HG02852 (cell line): ENCODE measurements at regions not wholly inside any gene's neighbourhood (a gene's known extent, or its start where the extent isn't known, plus 50 kb on each side); places are given as distances from the start of the nearest gene placed in this dataset.

Experiments used
- ATAC-seq: cut with Tn5 transposase; IDR thresholded peaks from one replicate; pipeline ENCODE4 v1.9.1; 2021; ENCODE audit warnings: mild to moderate bottlenecking, moderate library complexity; ENCODE audit not compliant: unreplicated experiment

GRCh38 chr9:89874351-89875321, 269.8 kb downstream of the GADD45G start:
- ATAC-seq = no peak

GRCh38 chr9:89877051-89878002, 272.5 kb downstream of the GADD45G start:
- ATAC-seq = no peak

DNA sequence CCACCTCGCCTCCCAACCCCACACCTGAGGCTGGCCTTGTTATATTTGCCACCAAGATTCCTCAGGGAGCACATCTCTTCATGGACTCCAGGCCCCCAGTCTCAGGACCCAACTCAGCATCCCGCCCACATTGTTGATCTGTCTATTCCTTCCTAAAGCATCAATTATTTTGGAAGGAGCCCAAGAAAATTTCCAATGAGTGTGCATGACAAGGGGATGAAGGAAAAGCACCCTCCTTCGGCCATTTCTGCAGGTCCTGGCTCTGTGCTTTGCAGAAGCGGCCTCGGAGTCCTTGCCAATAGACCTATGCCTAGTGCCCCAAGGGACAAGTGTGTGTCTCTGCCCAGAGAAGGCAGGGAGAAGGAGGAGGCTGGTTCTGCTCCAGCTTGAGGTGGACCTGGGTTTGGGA, 273.2 kb downstream of the GADD45G start:
- ATAC-seq = no peak

GRCh38 chr9:89878687-89879086, 273.9 kb downstream of the GADD45G start:
- no peak for ATAC-seq

DNA sequence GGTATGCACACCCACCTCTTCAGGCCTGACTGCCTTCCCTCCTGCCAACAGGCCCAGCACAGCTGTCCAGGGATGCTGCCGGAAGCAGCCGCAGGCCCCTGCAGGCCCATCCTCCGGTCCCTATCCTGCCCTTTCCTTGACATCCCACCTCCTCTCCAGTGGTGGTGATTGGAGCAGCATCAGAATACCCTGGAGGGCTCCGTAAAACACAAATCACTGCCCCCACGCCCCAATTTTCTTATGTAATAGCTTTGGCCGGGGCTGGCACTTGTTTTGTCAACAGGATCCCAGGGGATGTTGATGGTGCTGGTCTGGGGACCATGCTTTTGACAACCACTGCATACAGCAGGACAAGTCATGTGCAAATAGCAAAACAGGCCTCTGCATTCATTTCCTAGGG, 274.5 kb downstream of the GADD45G start:
- ATAC-seq = no peak

DNA sequence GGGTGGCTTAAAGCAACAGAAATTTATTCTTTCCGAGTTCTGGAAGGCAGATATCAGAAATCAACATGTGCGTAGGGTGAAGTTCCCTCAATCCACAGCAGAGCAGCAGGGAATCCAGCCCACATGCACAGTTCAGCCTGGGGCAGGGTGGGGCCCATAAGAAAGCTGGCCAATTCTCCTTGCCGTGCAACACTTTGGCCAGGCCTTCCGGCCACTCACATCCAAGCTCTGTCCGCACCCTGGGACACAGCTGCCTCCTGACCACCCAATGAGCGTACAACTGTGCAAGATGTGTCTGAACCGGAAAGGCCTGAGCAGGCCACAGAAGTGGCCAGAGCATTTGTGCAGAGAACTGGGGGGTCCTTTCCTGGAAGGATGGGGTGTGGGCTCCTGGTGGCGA, 274.9 kb downstream of the GADD45G start:
- no peak for ATAC-seq

- ATAC-seq = no peak
Measured at GRCh38 chr9:89880161-89880560, 275.3 kb downstream of the GADD45G start.

GRCh38 chr9:89880721-89881120, 275.9 kb downstream of the GADD45G start:
- ATAC-seq = no peak

GRCh38 chr9:89881431-89881830, 276.6 kb downstream of the GADD45G start:
- no peak for ATAC-seq

DNA sequence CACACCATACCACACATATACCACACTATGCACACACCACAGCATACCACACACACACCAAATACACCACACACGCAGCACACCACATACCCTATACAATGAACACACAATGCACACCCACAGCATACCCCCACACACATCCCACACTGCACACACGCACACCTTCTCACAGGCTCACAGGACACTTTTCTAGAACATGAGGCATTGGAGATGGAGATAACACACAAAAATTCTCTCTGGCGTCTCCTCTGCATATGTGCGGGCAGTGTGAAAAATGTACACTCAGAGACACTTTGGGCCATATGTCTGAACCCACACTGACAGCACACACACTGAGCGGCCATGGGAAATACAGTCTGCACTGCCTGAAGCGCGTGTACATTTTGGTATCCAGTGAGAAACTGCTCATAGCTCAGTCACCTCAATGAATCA, 278.1 kb downstream of the GADD45G start:
- no peak for ATAC-seq

DNA sequence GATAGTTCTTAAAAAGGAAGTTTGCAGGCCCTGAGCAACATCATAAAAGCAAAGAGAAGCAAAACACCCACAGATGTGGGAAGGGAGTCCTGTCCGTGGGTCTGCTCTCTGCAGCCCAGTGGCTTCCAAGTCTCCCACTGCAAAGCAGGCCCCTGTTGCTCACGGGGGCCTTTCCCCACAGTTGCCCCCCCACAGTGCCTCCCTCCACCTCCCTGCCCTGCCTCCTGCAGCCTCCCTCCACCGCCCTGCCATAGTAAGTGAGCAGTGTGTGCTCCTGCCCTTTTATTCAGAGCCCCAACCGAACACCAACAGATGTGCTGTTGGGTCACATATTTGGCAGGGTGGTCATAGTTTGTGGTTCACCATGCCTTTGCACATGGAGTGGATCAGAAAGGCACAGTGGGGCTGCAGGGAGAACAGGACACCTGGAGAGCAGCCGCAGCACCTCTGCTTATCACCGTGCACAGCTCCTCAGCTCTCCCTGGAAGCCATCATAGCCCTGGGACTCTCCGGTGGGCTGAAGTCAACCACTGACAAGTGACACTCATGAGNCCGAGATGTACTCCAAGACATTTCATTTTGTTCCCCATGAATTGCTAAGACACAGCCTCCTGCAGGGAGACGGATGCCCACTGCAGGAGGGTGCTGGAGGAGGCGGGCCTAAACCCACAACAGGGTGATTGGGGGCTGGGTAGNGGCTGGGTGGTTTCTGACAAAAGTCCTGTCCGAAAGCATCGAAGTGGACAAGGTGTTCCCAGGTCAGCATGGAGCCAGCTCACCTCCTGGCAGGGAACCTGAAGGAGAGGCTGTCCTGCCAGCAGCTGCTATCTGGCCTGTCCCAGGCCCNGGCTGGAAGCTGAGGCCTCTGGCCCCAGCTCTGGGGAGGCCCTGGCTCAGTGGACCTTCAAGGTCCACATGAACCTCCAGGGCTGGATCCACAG, 278.9 kb downstream of the GADD45G start:
- no peak for ATAC-seq

DNA sequence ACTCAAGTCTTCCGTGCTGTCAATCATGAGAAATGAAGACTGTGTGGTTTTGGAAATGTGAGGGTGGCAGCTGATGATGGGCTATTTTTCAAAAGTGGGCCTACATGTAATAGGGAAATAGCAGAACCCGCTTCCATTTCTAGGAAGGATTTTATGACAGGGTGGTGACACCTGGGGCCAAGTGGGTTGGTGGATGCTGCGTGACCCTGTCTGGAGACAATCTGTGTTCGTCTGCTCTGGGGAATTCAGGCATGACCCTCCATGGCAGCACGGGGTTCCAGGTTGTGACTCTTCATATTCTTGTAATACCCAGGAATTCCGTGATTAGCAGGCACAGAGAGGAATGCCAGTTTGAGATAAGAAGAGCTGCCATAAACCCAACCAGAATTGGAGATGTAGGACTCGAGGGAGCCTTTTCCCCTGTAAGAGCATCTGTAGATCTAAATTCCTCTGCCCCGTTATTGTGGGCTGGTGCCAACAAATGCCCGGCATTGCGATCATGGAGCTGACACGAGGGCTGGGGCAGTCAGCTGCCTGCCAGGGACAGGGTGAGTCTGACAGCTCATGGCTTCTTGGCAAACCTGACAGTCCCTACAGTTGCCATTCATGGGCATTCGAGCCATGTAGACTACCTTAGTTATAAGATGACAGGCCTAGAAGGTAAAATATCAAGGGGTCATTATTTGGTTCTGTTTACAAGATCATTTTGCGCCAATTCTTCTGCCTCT, 279.7 kb downstream of the GADD45G start:
- no peak for ATAC-seq

GRCh38 chr9:89885156-89885555, 280.3 kb downstream of the GADD45G start:
- ATAC-seq = no peak

GRCh38 chr9:89886281-89886700, 281.5 kb downstream of the GADD45G start:
- no peak for ATAC-seq

GRCh38 chr9:89887286-89887685, 282.5 kb downstream of the GADD45G start:
- no peak for ATAC-seq

DNA sequence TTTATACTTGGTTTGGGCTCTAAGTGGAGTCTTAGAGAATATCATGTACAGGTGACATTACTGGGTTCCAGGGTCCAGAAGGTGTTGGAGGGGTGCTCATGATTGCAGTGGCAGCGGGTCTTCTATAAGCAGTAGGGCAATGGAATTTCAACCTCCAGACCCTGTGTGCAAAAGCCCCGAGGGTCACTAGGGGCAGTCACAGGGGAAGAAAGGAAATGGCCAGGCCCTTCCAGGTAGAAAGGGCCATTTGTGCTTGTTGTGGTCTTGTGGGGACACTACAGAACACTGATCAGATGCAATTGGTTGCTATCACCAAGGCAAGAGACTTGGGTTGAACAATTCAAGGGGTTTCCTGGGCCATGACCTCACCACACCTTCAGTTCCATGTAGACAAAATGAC, 283.4 kb downstream of the GADD45G start:
- no peak for ATAC-seq

DNA sequence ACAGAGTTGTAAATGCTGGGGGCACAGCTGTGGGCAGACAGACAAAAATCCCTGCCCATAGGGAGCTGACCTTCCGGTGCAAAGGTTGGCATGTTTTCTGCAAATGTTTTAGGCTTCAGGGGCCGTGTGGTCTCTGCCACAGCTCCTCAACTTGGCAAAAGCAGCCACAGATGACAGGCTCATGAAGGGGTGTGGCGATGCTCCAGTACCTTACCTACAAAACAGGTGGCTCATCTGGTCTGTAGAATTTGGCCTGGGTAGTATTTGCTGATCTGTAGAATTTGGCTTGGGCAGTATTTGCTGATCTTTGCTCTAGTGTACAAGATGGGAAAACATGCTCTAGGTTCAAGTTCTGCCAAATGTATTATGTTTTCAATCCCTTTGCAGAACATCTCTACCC, 283.9 kb downstream of the GADD45G start:
- no peak for ATAC-seq

DNA sequence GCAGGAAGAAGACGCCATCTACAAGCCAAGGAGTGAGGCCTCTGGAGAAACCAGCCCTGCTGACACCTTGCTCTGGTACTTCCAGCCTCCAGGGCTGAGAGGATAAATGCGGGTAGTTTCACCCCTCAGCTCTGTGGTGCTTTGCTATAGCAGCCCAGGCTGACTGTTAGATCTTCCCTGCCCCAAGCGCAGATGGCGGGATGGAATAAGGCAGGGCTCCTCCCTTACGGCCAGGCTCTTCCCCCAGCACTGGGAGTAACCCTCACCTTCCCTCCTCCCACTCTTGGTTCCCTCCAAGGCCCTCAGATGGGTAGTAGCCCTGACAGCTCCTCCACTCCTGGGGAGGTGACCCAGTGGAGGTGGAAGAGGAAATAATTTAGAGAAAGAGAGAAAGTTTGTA, 285.1 kb downstream of the GADD45G start:
- ATAC-seq = no peak

DNA sequence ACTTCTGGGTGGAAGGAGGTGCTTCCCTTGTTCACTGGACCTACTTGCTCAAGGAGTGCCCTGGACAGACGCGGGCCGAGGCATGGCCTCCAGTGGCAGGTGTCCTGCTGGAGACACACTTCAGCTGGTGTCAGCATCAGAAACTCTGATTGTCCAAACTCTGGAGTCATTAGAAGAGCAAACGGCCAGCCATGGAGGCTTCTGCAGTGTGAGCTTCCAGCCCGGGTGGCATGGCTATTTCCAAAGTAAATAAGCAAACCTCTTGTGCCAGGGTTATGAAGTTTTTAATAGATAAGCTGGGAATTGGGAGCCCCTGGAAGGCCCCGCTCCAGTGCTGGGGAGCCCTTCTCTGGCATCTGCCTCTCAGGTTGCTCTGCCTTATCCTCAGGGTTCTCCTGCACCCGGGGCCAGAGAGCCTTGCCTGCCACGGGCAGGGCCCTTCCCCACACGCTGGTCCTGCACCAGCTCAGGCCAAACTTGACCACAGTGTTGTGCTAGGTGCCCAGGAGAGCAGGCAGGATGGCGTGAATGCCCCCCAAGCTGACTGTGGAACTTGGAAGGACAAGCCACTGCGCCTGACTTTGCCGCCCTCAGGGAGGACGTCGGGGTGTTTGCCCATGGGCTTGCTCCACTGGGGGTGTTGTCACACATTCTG, 285.6 kb downstream of the GADD45G start:
- ATAC-seq = no peak
